H9 (cell line): ENCODE measurements at regions not wholly inside any gene's neighbourhood (a gene's known extent, or its start where the extent isn't known, plus 50 kb on each side); places are given as distances from the start of the nearest gene placed in this dataset.

Experiments
- DNase-seq: peaks from one replicate; pipeline ENCODE4 v3.0.0-alpha.2; 2017
- H2AFZ ChIP-seq: one replicate; pipeline ENCODE4 v1.6.1; 2013; ENCODE audit warnings: mild to moderate bottlenecking, low read length, control low read depth, moderate library complexity
- H2AK5ac ChIP-seq: 2 replicates; pipeline ENCODE4 v1.6.1; 2013; ENCODE audit warnings: low read length, control low read depth, mixed read lengths; ENCODE audit not compliant: insufficient read length
- H2BK120ac ChIP-seq: one replicate; pipeline ENCODE4 v1.6.1; 2013; ENCODE audit warnings: low read depth, mild to moderate bottlenecking, low read length, control low read depth, inconsistent platforms; ENCODE audit not compliant: poor library complexity, severe bottlenecking
- H2BK12ac ChIP-seq: 2 replicates; pipeline ENCODE4 v1.6.1; 2013; ENCODE audit warnings: low read length, control low read depth, mixed read lengths, low read depth; ENCODE audit not compliant: insufficient read length
- H2BK15ac ChIP-seq: 2 replicates; pipeline ENCODE4 v1.6.1; 2013; ENCODE audit warnings: low read depth, low read length, control low read depth
- H2BK20ac ChIP-seq: one replicate; pipeline ENCODE4 v1.6.1; 2013; ENCODE audit warnings: low read depth, mild to moderate bottlenecking, low read length, control low read depth, inconsistent platforms; ENCODE audit not compliant: poor library complexity, severe bottlenecking
- H2BK5ac ChIP-seq: 2 replicates; pipeline ENCODE4 v1.6.1; 2013; ENCODE audit warnings: low read length, control low read depth, mixed read lengths; ENCODE audit not compliant: insufficient read length
- H3K14ac ChIP-seq: 2 replicates; pipeline ENCODE4 v1.6.1; 2013; ENCODE audit warnings: low read length, control low read depth; ENCODE audit not compliant: insufficient read depth
- H3K18ac ChIP-seq: 2 replicates; pipeline ENCODE4 v1.6.1; 2013; ENCODE audit warnings: low read depth, mild to moderate bottlenecking, mixed read lengths, low read length, control low read depth; ENCODE audit not compliant: insufficient read length
- H3K23ac ChIP-seq: 2 replicates; pipeline ENCODE4 v1.6.1; 2013; ENCODE audit warnings: low read length, control low read depth, mixed read lengths, low read depth; ENCODE audit not compliant: insufficient read length
- H3K23me2 ChIP-seq: 2 replicates; pipeline ENCODE4 v1.6.1; 2013; ENCODE audit warnings: low read depth, mild to moderate bottlenecking, mixed read lengths, low read length, control low read depth; ENCODE audit not compliant: insufficient read length, poor library complexity, severe bottlenecking
- H3K27ac ChIP-seq: 2 replicates; pipeline ENCODE4 v1.5.1; 2013; ENCODE audit warnings: low read length, control low read depth, mixed read lengths, low read depth; ENCODE audit not compliant: insufficient read length
- H3K27me3 ChIP-seq: 2 replicates; pipeline ENCODE4 v1.6.1; 2013; ENCODE audit warnings: low read length, control low read depth, inconsistent platforms; ENCODE audit not compliant: insufficient read depth
- H3K4ac ChIP-seq: 2 replicates; pipeline ENCODE4 v1.6.1; 2013; ENCODE audit warnings: low read depth, mild to moderate bottlenecking, control low read depth, inconsistent platforms, low read length, moderate library complexity
- H3K4me1 ChIP-seq: 2 replicates; pipeline ENCODE4 v1.6.1; 2013; ENCODE audit warnings: low read length, control low read depth, inconsistent platforms; ENCODE audit not compliant: insufficient read depth
- H3K4me2 ChIP-seq: 2 replicates; pipeline ENCODE4 v1.6.1; 2013; ENCODE audit warnings: low read length, control low read depth, mixed read lengths; ENCODE audit not compliant: insufficient read length, insufficient read depth
- H3K56ac ChIP-seq: 2 replicates; pipeline ENCODE4 v1.6.1; 2013; ENCODE audit warnings: low read depth, mild to moderate bottlenecking, mixed read lengths, low read length, control low read depth; ENCODE audit not compliant: insufficient read length
- H3K79me1 ChIP-seq: 2 replicates; pipeline ENCODE4 v1.6.1; 2013; ENCODE audit warnings: low read depth, mild to moderate bottlenecking, moderate library complexity, low read length, control low read depth, inconsistent platforms; ENCODE audit not compliant: insufficient read depth, poor library complexity, severe bottlenecking
- H3K79me2 ChIP-seq: 2 replicates; pipeline ENCODE4 v1.6.1; 2013; ENCODE audit warnings: low read length, control low read depth, inconsistent platforms; ENCODE audit not compliant: insufficient read depth
- H3K9ac ChIP-seq: 2 replicates; pipeline ENCODE4 v1.6.1; 2013; ENCODE audit warnings: low read length, control low read depth, mixed read lengths; ENCODE audit not compliant: insufficient read length; ENCODE audit errors: extremely low read depth
- H3K9me3 ChIP-seq: one replicate; pipeline ENCODE4 v1.6.1; 2013; ENCODE audit warnings: low read depth, low read length, inconsistent platforms; ENCODE audit not compliant: control insufficient read depth
- H3T11ph ChIP-seq: one replicate; pipeline ENCODE4 v1.6.1; 2013; ENCODE audit warnings: mild to moderate bottlenecking, low read length, control low read depth, inconsistent platforms
- H4K20me1 ChIP-seq: one replicate; pipeline ENCODE4 v1.6.1; 2013; ENCODE audit not compliant: control insufficient read depth, insufficient read length, insufficient read depth
- H4K5ac ChIP-seq: 2 replicates; pipeline ENCODE4 v1.6.1; 2013; ENCODE audit warnings: low read depth, mild to moderate bottlenecking, mixed read lengths, low read length, control low read depth; ENCODE audit not compliant: insufficient read length
- H4K8ac ChIP-seq: replicated peaks from 2 replicates; pipeline ENCODE4 v1.6.1; 2013; ENCODE audit warnings: low read length, control low read depth, mixed read lengths, low read depth; ENCODE audit not compliant: insufficient read length
- H4K91ac ChIP-seq: 2 replicates; pipeline ENCODE4 v1.6.1; 2013; ENCODE audit warnings: low read depth, mild to moderate bottlenecking, moderate library complexity, mixed read lengths, low read length, control low read depth; ENCODE audit not compliant: insufficient read length
- H3K27ac Mint-ChIP-seq, 3 experiments: 2 replicates in 2 of 3; 3 replicates in 1 of 3; pipeline ENCODE4 v1.8.0; 2020 to 2021; ENCODE audit warnings: mixed read lengths in 3 of 3, mild to moderate bottlenecking in 1 of 3, moderate library complexity in 1 of 3
- H3K27me3 Mint-ChIP-seq: 2 replicates; pipeline ENCODE4 v1.8.0; 2021; ENCODE audit warnings: low read depth, mild to moderate bottlenecking, moderate library complexity, mixed read lengths
- H3K36me3 Mint-ChIP-seq, 3 experiments: 2 replicates in 2 of 3; 3 replicates in 1 of 3; pipeline ENCODE4 v1.8.0; 2020 to 2021; ENCODE audit warnings: low read depth in 3 of 3, mixed read lengths in 3 of 3; ENCODE audit not compliant: insufficient read depth in 1 of 3
- H3K4me1 Mint-ChIP-seq, 2 experiments: 2 replicates each; pipeline ENCODE4 v1.8.0; 2020; ENCODE audit warnings: mixed read lengths in 2 of 2
- H3K4me3 Mint-ChIP-seq, 2 experiments: 2 replicates in 1 of 2; 3 replicates in 1 of 2; pipeline ENCODE4 v1.8.0; 2020 to 2021; ENCODE audit warnings: mild to moderate bottlenecking in 2 of 2, mixed read lengths in 2 of 2, moderate library complexity in 1 of 2
- H3K9me3 Mint-ChIP-seq, 2 experiments: 2 replicates in 1 of 2; 3 replicates in 1 of 2; pipeline ENCODE4 v1.8.0; 2020; ENCODE audit warnings: mild to moderate bottlenecking in 2 of 2, mixed read lengths in 2 of 2, moderate library complexity in 1 of 2
- CTCF ChIP-seq: fragments of 200-600 bp; sonication (generic); conservative IDR thresholded peaks from 3 replicates; pipeline ENCODE4 v1.8.0; 2021; ENCODE audit warnings: antibody characterized with exemption, mild to moderate bottlenecking
- WGBS: extraction: QIAGEN DNeasy Blood & Tissue Kit; methylation state at CpG from one replicate; pipeline ENCODE4 v1.1.7; 2013; ENCODE audit warnings: missing lambda C conversion rate, low lambda C conversion rate, mixed read lengths; ENCODE audit not compliant: insufficient read length; ENCODE audit errors: extremely low coverage; 5-methylcytosine and 5-hydroxymethylcytosine counted together

- Histone ChIP-seq H3K4ac (no peak overlapping the region), H2AK5ac (no peak overlapping the region), H3T11ph (no peak overlapping the region), H4K5ac (no peak overlapping the region), H3K79me2 (no peaks in the 10 kb centered on the region), H3K9ac (no peak overlapping the region), H3K14ac (no peak overlapping the region), H3K23ac (no peak overlapping the region), H4K8ac (no peak overlapping the region), H2AFZ (no peak overlapping the region), H3K4me1 (peaks cover 2% of the 10 kb centered on the region; the same call in 1 of the 2 replicates), H2BK15ac (no peak overlapping the region), H3K18ac (no peak overlapping the region), H3K23me2 (no peaks in the 10 kb centered on the region), H3K56ac (no peak overlapping the region), H3K4me2 (no peak overlapping the region), H2BK20ac (no peak overlapping the region), H2BK12ac (no peak overlapping the region), H2BK120ac (no peak overlapping the region), H3K27me3 (no peaks in the 10 kb centered on the region), H4K20me1 (no peaks in the 10 kb centered on the region), H4K91ac (no peak overlapping the region), H3K27ac (no peak overlapping the region), H3K79me1 (no peaks in the 10 kb centered on the region), H2BK5ac (no peak overlapping the region), H3K9me3 (no peaks in the 10 kb centered on the region)
- DNase-seq, result no peak
- no peaks in the 10 kb centered on the region for H3K36me3 Mint-ChIP-seq
- no peak for TF ChIP-seq CTCF
- no peak overlapping the region for H3K27ac Mint-ChIP-seq
- no peaks in the 10 kb centered on the region for H3K27me3 Mint-ChIP-seq
- peaks cover 28 to 29% of the 10 kb centered on the region in 2 experiments for H3K4me1 Mint-ChIP-seq
- H3K4me3 Mint-ChIP-seq, result no peak overlapping the region
- WGBS, result no CpG with 5 or more reads among the region's 1 CpG
- H3K9me3 Mint-ChIP-seq, result no peaks in the 10 kb centered on the region
Measured at GRCh38 chr1:195740862-195741261, 867.4 kb downstream of the KCNT2 start.
